Ascending aorta (tissue), 2 donors: ENCODE measurements at regions not wholly inside any gene's neighbourhood (a gene's known extent, or its start where the extent isn't known, plus 50 kb on each side); places are given as distances from the start of the nearest gene placed in this dataset.

Experiments
- DNase-seq, 2 donors: peaks; one replicate each; pipeline ENCODE4 v3.0.0-alpha.2; 2019; ENCODE audit warnings: low spot score in 2 of 2
- H3K27ac ChIP-seq, 2 donors: fragments of 200-600 bp; sonication (generic); one replicate each; pipeline ENCODE4 v1.5.1; 2016 to 2017; ENCODE audit warnings: mild to moderate bottlenecking in 1 of 2
- H3K27me3 ChIP-seq: fragments of 200-600 bp; sonication (generic); one replicate; pipeline ENCODE4 v1.5.1; 2017
- H3K36me3 ChIP-seq, 2 donors: fragments of 200-600 bp; sonication (generic); one replicate each; pipeline ENCODE4 v1.5.1; 2016
- H3K4me1 ChIP-seq, 2 donors: fragments of 200-600 bp; sonication (generic); one replicate each; pipeline ENCODE4 v1.5.1; 2016 to 2017; ENCODE audit warnings: mild to moderate bottlenecking in 1 of 2
- H3K4me3 ChIP-seq, 2 donors: fragments of 200-600 bp; sonication (generic); one replicate each; pipeline ENCODE4 v1.5.1; 2016 to 2017; ENCODE audit warnings: mild to moderate bottlenecking in 1 of 2
- H3K9me3 ChIP-seq, 2 donors: fragments of 200-600 bp; sonication (generic); one replicate each; pipeline ENCODE4 v1.5.1; 2016
- CTCF ChIP-seq, 3 experiments: fragments of 200-600 bp in 2 of 3; fragments of 450-650 bp in 1 of 3; sonication (generic) in 2 of 3; IDR thresholded peaks; one replicate each; pipeline ENCODE4 v1.5.1; 2016 to 2019; ENCODE audit warnings: antibody characterized with exemption in 3 of 3, mild to moderate bottlenecking in 1 of 3, moderate library complexity in 1 of 3
- intact Hi-C: fragments of 100-400 bp; cut with DNase I; formaldehyde crosslinking; loops from one replicate; pipeline ENCODE4 v1.15.1; 2023

- H3K27me3 ChIP-seq = no peaks in the 10 kb centered on the region
- intact Hi-C loops = no loop called here
- no peak for TF ChIP-seq CTCF (IDR thresholded peaks at IDR 0.05)
- peaks cover 3 to 10% of the 10 kb centered on the region in 2 donors for H3K4me1 ChIP-seq
- no peaks in the 10 kb centered on the region for H3K9me3 ChIP-seq
- no peak for DNase-seq
- H3K36me3 ChIP-seq = no peaks in the 10 kb centered on the region
- no peak overlapping the region for H3K4me3 ChIP-seq
- peak overlapping the region in 1 of 2 donors; percentile 50 for H3K27ac ChIP-seq
Measured at GRCh38 chr10:88089498-88089897, 226.1 kb downstream of the PTEN start.

GRCh38 chr10:88090568-88091214 is 227.3 kb downstream of the PTEN start:
- no peak for TF ChIP-seq CTCF (IDR thresholded peaks at IDR 0.05)
- DNase-seq = no peak
- no peaks in the 10 kb centered on the region for H3K9me3 ChIP-seq
- no peak overlapping the region for H3K27ac ChIP-seq
- no peak overlapping the region for H3K4me3 ChIP-seq
- H3K27me3 ChIP-seq = no peaks in the 10 kb centered on the region
- no peaks in the 10 kb centered on the region for H3K36me3 ChIP-seq
- peaks cover 3 to 16% of the 10 kb centered on the region in 2 donors for H3K4me1 ChIP-seq
- intact Hi-C loops = no loop called here

- intact Hi-C loops = no loop called here
- Histone ChIP-seq H3K27ac (no peak overlapping the region), H3K27me3 (no peaks in the 10 kb centered on the region), H3K9me3 (no peaks in the 10 kb centered on the region), H3K36me3 (no peaks in the 10 kb centered on the region), H3K4me3 (no peak overlapping the region), H3K4me1 (peaks cover 3 to 16% of the 10 kb centered on the region in 2 donors)
- no peak for DNase-seq
- TF ChIP-seq CTCF (IDR thresholded peaks at IDR 0.05) = no peak
Measured at GRCh38 chr10:88091490-88092061, 228.2 kb downstream of the PTEN start.

GRCh38 chr10:88092265-88092664 is 228.8 kb downstream of the PTEN start:
- Histone ChIP-seq H3K9me3 (no peaks in the 10 kb centered on the region), H3K27me3 (no peaks in the 10 kb centered on the region), H3K27ac (no peak overlapping the region), H3K4me1 (peaks cover 3 to 16% of the 10 kb centered on the region in 2 donors), H3K36me3 (no peaks in the 10 kb centered on the region), H3K4me3 (no peak overlapping the region)
- no peak for TF ChIP-seq CTCF (IDR thresholded peaks at IDR 0.05)
- intact Hi-C loops = no loop called here
- no peak for DNase-seq

GRCh38 chr10:88092973-88093372 is 229.5 kb downstream of the PTEN start:
- Histone ChIP-seq H3K36me3 (no peaks in the 10 kb centered on the region), H3K27me3 (no peaks in the 10 kb centered on the region), H3K4me3 (no peak overlapping the region), H3K9me3 (no peaks in the 10 kb centered on the region), H3K4me1 (peaks cover 3 to 16% of the 10 kb centered on the region in 2 donors), H3K27ac (no peak overlapping the region)
- DNase-seq = no peak
- intact Hi-C loops = no loop called here
- no peak for TF ChIP-seq CTCF (IDR thresholded peaks at IDR 0.05)
